ENCODE measurements at regions not wholly inside any gene's neighbourhood (a gene's known extent, or its start where the extent isn't known, plus 50 kb on each side); places are given as distances from the start of the nearest gene placed in this dataset.

DNA sequence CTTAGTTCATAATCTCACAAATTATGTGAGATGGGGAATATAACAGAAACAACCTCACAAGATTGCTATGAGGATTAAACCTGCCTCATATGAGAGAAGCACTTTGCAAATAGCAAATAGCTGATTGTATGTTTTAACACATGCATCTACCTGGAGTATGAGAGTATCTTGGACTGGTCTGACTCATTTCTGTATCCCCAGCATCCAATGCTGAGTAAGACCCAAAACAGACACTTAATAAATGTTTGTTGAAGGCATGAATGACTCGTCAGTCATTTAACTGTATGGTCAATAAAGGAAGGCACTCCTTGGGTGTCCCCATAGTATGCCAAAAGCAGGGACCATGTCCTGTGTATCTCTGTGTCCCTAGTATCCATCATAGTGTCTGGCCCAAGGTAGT is 350.9 kb upstream of the F9 start:
- H3K4me1 Mint-ChIP-seq: no peaks in the 10 kb centered on the region
- Histone ChIP-seq H3F3A (ENCODE audit: low read depth) (no peaks in the 10 kb centered on the region), H3K36me3 (no peaks in the 10 kb centered on the region), H3K27me3 (no peaks in the 10 kb centered on the region), H3K4me1 (no peaks in the 10 kb centered on the region), H3K9me3 (ENCODE audit: low read depth) (no peaks in the 10 kb centered on the region), H3K9ac (no peak overlapping the region), H3K79me2 (ENCODE audit: low read depth) (no peaks in the 10 kb centered on the region), H3K4me2 (no peak overlapping the region), H2AFZ (replicated peaks) (no peak overlapping the region), H4K20me1 (ENCODE audit: low read depth) (no peaks in the 10 kb centered on the region), H3K27ac (no peak overlapping the region), H3K4me3 (no peak overlapping the region)
- no peak overlapping the region for H3K27ac Mint-ChIP-seq
- DNase-seq (ENCODE audit: low spot score): no peak
- H3K9me3 Mint-ChIP-seq: peaks cover 25% of the 10 kb centered on the region
- peaks cover 30% of the 10 kb centered on the region for H3K36me3 Mint-ChIP-seq
- TF ChIP-seq EZH2phosphoT487 (IDR thresholded peaks at IDR 0.05): no peak
- TF ChIP-seq EZH2 (IDR thresholded peaks at IDR 0.05): no peak
- TF ChIP-seq, protein P1, sequence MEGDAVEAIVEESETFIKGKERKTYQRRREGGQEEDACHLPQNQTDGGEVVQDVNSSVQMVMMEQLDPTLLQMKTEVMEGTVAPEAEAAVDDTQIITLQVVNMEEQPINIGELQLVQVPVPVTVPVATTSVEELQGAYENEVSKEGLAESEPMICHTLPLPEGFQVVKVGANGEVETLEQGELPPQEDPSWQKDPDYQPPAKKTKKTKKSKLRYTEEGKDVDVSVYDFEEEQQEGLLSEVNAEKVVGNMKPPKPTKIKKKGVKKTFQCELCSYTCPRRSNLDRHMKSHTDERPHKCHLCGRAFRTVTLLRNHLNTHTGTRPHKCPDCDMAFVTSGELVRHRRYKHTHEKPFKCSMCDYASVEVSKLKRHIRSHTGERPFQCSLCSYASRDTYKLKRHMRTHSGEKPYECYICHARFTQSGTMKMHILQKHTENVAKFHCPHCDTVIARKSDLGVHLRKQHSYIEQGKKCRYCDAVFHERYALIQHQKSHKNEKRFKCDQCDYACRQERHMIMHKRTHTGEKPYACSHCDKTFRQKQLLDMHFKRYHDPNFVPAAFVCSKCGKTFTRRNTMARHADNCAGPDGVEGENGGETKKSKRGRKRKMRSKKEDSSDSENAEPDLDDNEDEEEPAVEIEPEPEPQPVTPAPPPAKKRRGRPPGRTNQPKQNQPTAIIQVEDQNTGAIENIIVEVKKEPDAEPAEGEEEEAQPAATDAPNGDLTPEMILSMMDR (IDR thresholded peaks at IDR 0.05): no peak
- peaks cover 4% of the 10 kb centered on the region for H3K27me3 Mint-ChIP-seq (ENCODE audit: insufficient read depth, low read depth)
- no peak overlapping the region for H3K4me3 Mint-ChIP-seq

DNA sequence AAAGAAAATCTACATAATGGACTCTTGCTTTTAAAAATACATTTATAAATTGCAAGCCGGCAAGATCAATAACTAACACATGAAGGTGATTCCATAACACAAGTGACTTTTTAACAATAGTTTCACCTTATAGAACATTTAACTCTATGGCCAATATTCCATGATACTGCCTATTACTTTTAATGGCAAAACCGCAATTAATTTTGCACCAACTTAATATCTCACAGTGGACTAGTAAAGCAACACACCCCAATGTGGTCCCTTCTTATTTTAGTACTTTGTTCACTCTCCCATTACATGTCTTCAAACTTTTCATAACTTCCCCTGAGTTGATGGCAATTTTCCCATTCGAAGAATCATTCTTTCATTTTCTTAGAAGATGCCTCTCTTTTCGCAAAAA is 351.6 kb upstream of the F9 start:
- Histone ChIP-seq H4K20me1 (ENCODE audit: low read depth) (no peaks in the 10 kb centered on the region), H3K79me2 (ENCODE audit: low read depth) (no peaks in the 10 kb centered on the region), H3K27me3 (no peaks in the 10 kb centered on the region), H3K36me3 (no peaks in the 10 kb centered on the region), H3K27ac (no peak overlapping the region), H2AFZ (replicated peaks) (no peak overlapping the region), H3K9ac (no peak overlapping the region), H3K4me2 (no peak overlapping the region), H3K4me3 (no peak overlapping the region), H3F3A (ENCODE audit: low read depth) (no peaks in the 10 kb centered on the region), H3K9me3 (ENCODE audit: low read depth) (no peaks in the 10 kb centered on the region), H3K4me1 (no peaks in the 10 kb centered on the region)
- Mint-ChIP-seq H3K9me3 (peaks cover 25% of the 10 kb centered on the region), H3K27ac (no peak overlapping the region), H3K4me3 (no peak overlapping the region), H3K4me1 (no peaks in the 10 kb centered on the region), H3K36me3 (peaks cover 30% of the 10 kb centered on the region), H3K27me3 (ENCODE audit: insufficient read depth, low read depth) (peaks cover 4% of the 10 kb centered on the region)
- TF ChIP-seq, protein P1 (IDR thresholded peaks at IDR 0.05): no peak
- TF ChIP-seq EZH2phosphoT487 (IDR thresholded peaks at IDR 0.05): no peak
- TF ChIP-seq EZH2 (IDR thresholded peaks at IDR 0.05): no peak
- DNase-seq (ENCODE audit: low spot score): no peak

DNA sequence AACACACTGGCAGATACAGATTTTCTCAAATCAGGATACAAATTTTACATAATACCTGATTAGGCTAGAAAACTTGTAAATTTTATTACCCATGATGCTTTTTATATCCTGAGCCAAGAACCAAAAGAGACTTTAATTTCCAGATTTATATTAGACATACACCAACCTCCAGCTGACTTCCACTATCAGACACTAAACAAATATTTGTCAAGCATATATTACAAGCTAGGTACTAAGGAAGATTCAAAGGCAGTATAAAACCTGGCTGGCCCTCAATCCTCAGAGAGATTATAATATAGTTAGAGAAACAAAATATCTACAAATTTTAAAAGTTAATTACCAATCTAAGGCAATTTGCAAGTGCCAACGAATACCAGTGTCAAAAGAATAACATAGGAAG is 357.8 kb upstream of the F9 start:
- H3K27me3 Mint-ChIP-seq (ENCODE audit: insufficient read depth, low read depth): no peaks in the 10 kb centered on the region
- H3K79me2 ChIP-seq (ENCODE audit: low read depth): no peaks in the 10 kb centered on the region
- H3K4me2 ChIP-seq: no peak overlapping the region
- H3K27me3 ChIP-seq: no peaks in the 10 kb centered on the region
- H3K4me3 Mint-ChIP-seq: no peak overlapping the region
- H3K4me1 ChIP-seq: no peaks in the 10 kb centered on the region
- DNase-seq (ENCODE audit: low spot score): no peak
- peaks cover 22% of the 10 kb centered on the region for H3K36me3 Mint-ChIP-seq
- H3K27ac Mint-ChIP-seq: no peak overlapping the region
- no peaks in the 10 kb centered on the region for H3F3A ChIP-seq (ENCODE audit: low read depth)
- peaks cover 9% of the 10 kb centered on the region for H3K4me1 Mint-ChIP-seq
- H3K9ac ChIP-seq: no peak overlapping the region
- H3K27ac ChIP-seq: no peak overlapping the region
- TF ChIP-seq EZH2phosphoT487 (IDR thresholded peaks at IDR 0.05) (no peak), EZH2 (IDR thresholded peaks at IDR 0.05) (no peak)
- TF ChIP-seq, protein P1 (IDR thresholded peaks at IDR 0.05): no peak
- H4K20me1 ChIP-seq (ENCODE audit: low read depth): no peaks in the 10 kb centered on the region
- H3K4me3 ChIP-seq: no peak overlapping the region
- no peaks in the 10 kb centered on the region for H3K36me3 ChIP-seq
- H3K9me3 Mint-ChIP-seq: peaks cover 24% of the 10 kb centered on the region
- no peak overlapping the region for H2AFZ ChIP-seq (replicated peaks)
- H3K9me3 ChIP-seq (ENCODE audit: low read depth): no peaks in the 10 kb centered on the region
